BJ (cell line): ENCODE measurements at regions not wholly inside any gene's neighbourhood (a gene's known extent, or its start where the extent isn't known, plus 50 kb on each side); places are given as distances from the start of the nearest gene placed in this dataset.

Experiments
- CTCF ChIA-PET: fragments of 350-600 bp; formaldehyde crosslinking; extraction: SDS; loops from one replicate; lab custom pipeline; 2021; ENCODE audit warnings: antibody characterized with exemption, inconsistent platforms; lab: Yijun Ruan, JAX
- POLR2A ChIA-PET: fragments of 300-600 bp; sonication (Branson Sonifier 250); formaldehyde crosslinking; extraction: SDS; loops from one replicate; lab custom pipeline; 2021; ENCODE audit warnings: antibody characterized with exemption; lab: Charles Lee
- DNase-seq: peaks from one replicate; pipeline ENCODE4 v3.0.0-alpha.2; 2011; ENCODE audit warnings: low read depth
- H3K27me3 ChIP-seq: 2 replicates; pipeline ENCODE4 v1.6.0; 2011; ENCODE audit warnings: low read length; ENCODE audit not compliant: control insufficient read depth, insufficient read depth
- H3K36me3 ChIP-seq: 2 replicates; pipeline ENCODE4 v1.5.1; 2011; ENCODE audit warnings: low read length; ENCODE audit not compliant: control insufficient read depth, insufficient read depth
- H3K4me3 ChIP-seq: 2 replicates; pipeline ENCODE4 v1.5.1; 2011; ENCODE audit warnings: low read depth, mild to moderate bottlenecking, control low read depth, low read length
- CTCF ChIP-seq: IDR thresholded peaks from 2 replicates; pipeline ENCODE4 v1.5.1; 2011; ENCODE audit warnings: low read depth, mild to moderate bottlenecking, control low read depth, inconsistent platforms, low read length, moderate library complexity; ENCODE audit not compliant: insufficient read depth

GRCh38 chr14:22456998-22457594, 131.9 kb downstream of the DAD1 start:
- POLR2A ChIA-PET, result no interaction called here
- DNase-seq, result no peak
- TF ChIP-seq CTCF, result no peak
- CTCF ChIA-PET, result interaction anchor here (1.1 kb wide), 1 partner anchor 68 kb away, joined by 3 read pairs; no protein-coding TSS in a partner anchor
- Histone ChIP-seq H3K4me3 (no peak overlapping the region), H3K27me3 (peaks cover 1% of the 10 kb centered on the region; the same call in 1 of the 2 replicates), H3K36me3 (no peaks in the 10 kb centered on the region)

GRCh38 chr14:22456421-22456820, 132.6 kb downstream of the DAD1 start:
- no peaks in the 10 kb centered on the region for H3K36me3 ChIP-seq
- POLR2A ChIA-PET, result no interaction called here
- TF ChIP-seq CTCF, result no peak
- H3K4me3 ChIP-seq, result no peak overlapping the region
- DNase-seq, result no peak
- peaks cover 1% of the 10 kb centered on the region; the same call in 1 of the 2 replicates for H3K27me3 ChIP-seq
- CTCF ChIA-PET, result interaction anchor here (0.5 kb wide), 1 partner anchor 13 kb away, joined by 3 read pairs; no protein-coding TSS in a partner anchor

GRCh38 chr14:22452330-22452729, 136.7 kb downstream of the DAD1 start:
- CTCF ChIA-PET, result no interaction called here
- DNase-seq, result no peak
- TF ChIP-seq CTCF, result no peak
- no peaks in the 10 kb centered on the region for H3K36me3 ChIP-seq
- no peak overlapping the region for H3K4me3 ChIP-seq
- H3K27me3 ChIP-seq, result peaks cover under 1% of the 10 kb centered on the region
- POLR2A ChIA-PET, result no interaction called here

GRCh38 chr14:22450266-22450665, 138.8 kb downstream of the DAD1 start:
- no peak for TF ChIP-seq CTCF
- no peak overlapping the region for H3K4me3 ChIP-seq
- ChIA-PET POLR2A (no interaction called here), CTCF (interaction anchor here (1.5 kb wide), 1 partner anchor 22 kb away, joined by 4 read pairs; no protein-coding TSS in a partner anchor)
- no peaks in the 10 kb centered on the region for H3K36me3 ChIP-seq
- no peak for DNase-seq
- peaks cover 4% of the 10 kb centered on the region for H3K27me3 ChIP-seq

- POLR2A ChIA-PET, result no interaction called here
- TF ChIP-seq CTCF, result no peak
- DNase-seq, result no peak
- H3K27me3 ChIP-seq, result peaks cover 4% of the 10 kb centered on the region
- CTCF ChIA-PET, result no interaction called here
- H3K36me3 ChIP-seq, result no peaks in the 10 kb centered on the region
- H3K4me3 ChIP-seq, result no peak overlapping the region
Observed at GRCh38 chr14:22449600-22449905, 139.5 kb downstream of the DAD1 start.
